ENCODE measurements at regions not wholly inside any gene's neighbourhood (a gene's known extent, or its start where the extent isn't known, plus 50 kb on each side); places are given as distances from the start of the nearest gene placed in this dataset.

- Histone ChIP-seq H3K4me1 (no peaks in the 10 kb centered on the region), H3K4me3 (ENCODE audit: low read depth, low read length) (no peak overlapping the region), H3K27me3 (replicated peaks; ENCODE audit: control insufficient read depth, insufficient read depth, low read length) (no peaks in the 10 kb centered on the region; the same call in 1 of the 2 replicates), H3K9me3 (no peaks in the 10 kb centered on the region), H3K36me3 (ENCODE audit: control insufficient read depth, insufficient read depth, low read length) (no peaks in the 10 kb centered on the region)
- H3K27ac Mint-ChIP-seq (ENCODE audit: unreplicated experiment) = no peak overlapping the region
- peaks cover 2% of the 10 kb centered on the region for H3K27me3 Mint-ChIP-seq (ENCODE audit: insufficient read depth, unreplicated experiment)
- H3K4me3 Mint-ChIP-seq (ENCODE audit: unreplicated experiment) = no peak overlapping the region
- no peak for DNase-seq
- H3K36me3 Mint-ChIP-seq (ENCODE audit: insufficient read depth, unreplicated experiment) = no peaks in the 10 kb centered on the region
- POLR2A ChIA-PET = no interaction called here
- intact Hi-C loops (cut with micrococcal nuclease; ENCODE audit: unreplicated experiment) = no loop called here
- no peaks in the 10 kb centered on the region for H3K9me3 Mint-ChIP-seq (ENCODE audit: unreplicated experiment)
- no peak for TF ChIP-seq CTCF (IDR thresholded peaks at IDR 0.05; ENCODE audit: insufficient read depth in 1 of 2, low read depth in 1 of 2, low read length in 1 of 2, severe bottlenecking in 1 of 2, unreplicated experiment in 1 of 2)
- H3K4me1 Mint-ChIP-seq (ENCODE audit: low read depth, unreplicated experiment) = no peaks in the 10 kb centered on the region
- CTCF ChIA-PET = no interaction called here
- no TSS peak for BruUV-seq (replicated peaks)
These were observed 110.9 kb upstream of the FAM98A start for GRCh38 chr2:33709951-33710350.

GRCh38 chr2:33707312-33707711 is 108.2 kb upstream of the FAM98A start:
- TF ChIP-seq CTCF (IDR thresholded peaks at IDR 0.05; ENCODE audit: insufficient read depth in 1 of 2, low read depth in 1 of 2, low read length in 1 of 2, severe bottlenecking in 1 of 2, unreplicated experiment in 1 of 2) = no peak
- Histone ChIP-seq H3K27me3 (replicated peaks; ENCODE audit: control insufficient read depth, insufficient read depth, low read length) (no peaks in the 10 kb centered on the region; the same call in 1 of the 2 replicates), H3K9me3 (no peaks in the 10 kb centered on the region), H3K4me1 (no peaks in the 10 kb centered on the region), H3K4me3 (ENCODE audit: low read depth, low read length) (no peak overlapping the region), H3K36me3 (ENCODE audit: control insufficient read depth, insufficient read depth, low read length) (no peaks in the 10 kb centered on the region)
- no peak overlapping the region for H3K4me3 Mint-ChIP-seq (ENCODE audit: unreplicated experiment)
- H3K36me3 Mint-ChIP-seq (ENCODE audit: insufficient read depth, unreplicated experiment) = no peaks in the 10 kb centered on the region
- H3K27ac Mint-ChIP-seq (ENCODE audit: unreplicated experiment) = no peak overlapping the region
- no peaks in the 10 kb centered on the region for H3K9me3 Mint-ChIP-seq (ENCODE audit: unreplicated experiment)
- BruUV-seq (replicated peaks) = no TSS peak
- no peaks in the 10 kb centered on the region for H3K27me3 Mint-ChIP-seq (ENCODE audit: insufficient read depth, unreplicated experiment)
- intact Hi-C loops (cut with micrococcal nuclease; ENCODE audit: unreplicated experiment) = no loop called here
- H3K4me1 Mint-ChIP-seq (ENCODE audit: low read depth, unreplicated experiment) = no peaks in the 10 kb centered on the region
- ChIA-PET CTCF (no interaction called here), POLR2A (no interaction called here)
- no peak for DNase-seq

GRCh38 chr2:33706410-33706809 is 107.3 kb upstream of the FAM98A start:
- CTCF ChIA-PET = no interaction called here
- Mint-ChIP-seq H3K27ac (ENCODE audit: unreplicated experiment) (no peak overlapping the region), H3K36me3 (ENCODE audit: insufficient read depth, unreplicated experiment) (no peaks in the 10 kb centered on the region), H3K27me3 (ENCODE audit: insufficient read depth, unreplicated experiment) (no peaks in the 10 kb centered on the region), H3K9me3 (ENCODE audit: unreplicated experiment) (no peaks in the 10 kb centered on the region), H3K4me3 (ENCODE audit: unreplicated experiment) (no peak overlapping the region), H3K4me1 (ENCODE audit: low read depth, unreplicated experiment) (no peaks in the 10 kb centered on the region)
- TF ChIP-seq CTCF (IDR thresholded peaks at IDR 0.05; ENCODE audit: insufficient read depth in 1 of 2, low read depth in 1 of 2, low read length in 1 of 2, severe bottlenecking in 1 of 2, unreplicated experiment in 1 of 2) = no peak
- intact Hi-C loops (cut with micrococcal nuclease; ENCODE audit: unreplicated experiment) = no loop called here
- POLR2A ChIA-PET = no interaction called here
- Histone ChIP-seq H3K36me3 (ENCODE audit: control insufficient read depth, insufficient read depth, low read length) (no peaks in the 10 kb centered on the region), H3K4me1 (no peaks in the 10 kb centered on the region), H3K4me3 (ENCODE audit: low read depth, low read length) (no peak overlapping the region), H3K27me3 (replicated peaks; ENCODE audit: control insufficient read depth, insufficient read depth, low read length) (no peaks in the 10 kb centered on the region; the same call in 1 of the 2 replicates), H3K9me3 (no peaks in the 10 kb centered on the region)
- no TSS peak for BruUV-seq (replicated peaks)
- DNase-seq = no peak

Measured in Caco-2 (cell line).